ENCODE measurements at regions not wholly inside any gene's neighbourhood (a gene's known extent, or its start where the extent isn't known, plus 50 kb on each side); places are given as distances from the start of the nearest gene placed in this dataset.

- TF ChIP-seq CTCF (IDR thresholded peaks at IDR 0.05; ENCODE audit: low read depth, low read length, poor library complexity, severe bottlenecking) = no peak
- TF ChIP-seq EZH2phosphoT487 (IDR thresholded peaks at IDR 0.05; ENCODE audit: borderline replicate concordance, low read length) = no peak
Observed at GRCh38 chrX:33909836-33910235, 222.3 kb downstream of the FAM47A start.
